ENCODE measurements at regions not wholly inside any gene's neighbourhood (a gene's known extent, or its start where the extent isn't known, plus 50 kb on each side); places are given as distances from the start of the nearest gene placed in this dataset.

DNA sequence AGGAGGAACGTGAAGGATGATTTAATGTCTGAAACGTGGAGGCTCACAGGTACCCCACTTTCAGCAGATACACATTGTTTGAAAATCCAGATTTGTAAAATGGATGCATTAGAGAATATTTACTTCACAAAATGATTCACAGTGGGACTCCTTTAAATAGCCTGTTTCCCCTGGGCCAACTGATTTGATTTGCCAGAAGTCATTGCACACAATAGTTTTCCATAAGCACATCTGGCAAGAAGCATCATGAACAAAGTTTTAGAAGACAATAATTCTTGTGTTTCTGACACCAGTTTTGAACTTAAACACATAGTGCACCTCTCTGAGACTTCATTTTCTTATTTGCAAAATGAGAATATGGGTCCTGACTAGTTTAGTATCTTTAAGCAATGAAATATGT is 451.4 kb upstream of the SLC14A2 start:
- Mint-ChIP-seq H3K9me3 (peaks cover 2% of the 10 kb centered on the region), H3K4me1 (no peaks in the 10 kb centered on the region), H3K27ac (no peak overlapping the region), H3K36me3 (no peaks in the 10 kb centered on the region), H3K4me3 (no peak overlapping the region), H3K27me3 (no peaks in the 10 kb centered on the region)
- ATAC-seq (ENCODE audit: low read depth) (no peak), DNase-seq (no peak)
- POLR2A ChIA-PET = no interaction called here

DNA sequence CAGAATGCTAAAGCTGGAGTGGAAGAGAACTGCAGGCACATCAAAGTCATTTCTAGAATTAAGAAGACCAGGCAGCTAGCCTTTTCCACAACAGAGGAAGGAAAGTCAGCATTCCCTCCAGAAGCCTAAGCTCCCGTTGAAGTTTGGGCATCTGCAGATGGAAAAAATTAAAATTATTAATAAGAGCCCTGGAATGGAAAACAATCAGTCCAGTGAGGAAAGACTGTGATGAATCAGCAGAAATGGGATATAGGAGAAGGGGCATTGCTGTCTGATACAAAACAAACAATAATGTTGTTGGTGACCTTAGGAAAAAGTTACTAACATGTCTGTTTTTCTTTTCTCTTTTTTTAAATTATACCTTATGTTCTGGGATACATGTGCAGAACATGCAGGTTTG is 450.7 kb upstream of the SLC14A2 start:
- ATAC-seq (ENCODE audit: low read depth) (no peak), DNase-seq (no peak)
- no peak overlapping the region for H3K4me3 Mint-ChIP-seq
- H3K27me3 Mint-ChIP-seq = peaks cover 1% of the 10 kb centered on the region
- no peaks in the 10 kb centered on the region for H3K36me3 Mint-ChIP-seq
- no peak overlapping the region for H3K27ac Mint-ChIP-seq
- POLR2A ChIA-PET = no interaction called here
- no peaks in the 10 kb centered on the region for H3K4me1 Mint-ChIP-seq
- no peaks in the 10 kb centered on the region for H3K9me3 Mint-ChIP-seq

DNA sequence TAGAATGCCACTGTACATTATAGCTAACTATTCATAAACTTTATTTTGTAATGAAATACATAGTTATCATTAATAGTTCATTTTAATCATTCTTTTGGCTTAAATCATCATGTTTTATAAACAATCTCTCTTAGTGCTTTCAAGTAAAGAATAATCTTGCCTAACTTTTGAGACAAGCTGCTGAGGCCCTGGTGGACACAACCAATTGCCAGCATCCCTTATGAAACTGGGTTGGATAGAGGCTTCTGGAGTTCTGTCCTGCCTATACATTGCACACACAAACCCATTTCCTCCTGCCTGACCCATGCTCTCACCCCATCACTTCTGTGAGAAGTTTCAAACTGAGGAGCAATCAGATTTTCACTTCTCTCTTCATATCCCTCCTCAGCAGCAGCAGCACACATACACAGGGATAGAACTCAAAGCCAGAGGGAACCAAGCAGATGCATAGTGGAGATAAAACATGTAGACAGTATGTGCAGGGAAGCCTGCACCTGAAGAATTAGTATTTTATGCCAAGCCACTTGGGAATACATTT is 450.0 kb upstream of the SLC14A2 start:
- no peaks in the 10 kb centered on the region for H3K36me3 Mint-ChIP-seq
- no peak overlapping the region for H3K27ac Mint-ChIP-seq
- POLR2A ChIA-PET = no interaction called here
- no peaks in the 10 kb centered on the region for H3K9me3 Mint-ChIP-seq
- peaks cover 6% of the 10 kb centered on the region for H3K27me3 Mint-ChIP-seq
- DNase-seq (no peak), ATAC-seq (ENCODE audit: low read depth) (no peak)
- no peak overlapping the region for H3K4me3 Mint-ChIP-seq
- H3K4me1 Mint-ChIP-seq = no peaks in the 10 kb centered on the region

DNA sequence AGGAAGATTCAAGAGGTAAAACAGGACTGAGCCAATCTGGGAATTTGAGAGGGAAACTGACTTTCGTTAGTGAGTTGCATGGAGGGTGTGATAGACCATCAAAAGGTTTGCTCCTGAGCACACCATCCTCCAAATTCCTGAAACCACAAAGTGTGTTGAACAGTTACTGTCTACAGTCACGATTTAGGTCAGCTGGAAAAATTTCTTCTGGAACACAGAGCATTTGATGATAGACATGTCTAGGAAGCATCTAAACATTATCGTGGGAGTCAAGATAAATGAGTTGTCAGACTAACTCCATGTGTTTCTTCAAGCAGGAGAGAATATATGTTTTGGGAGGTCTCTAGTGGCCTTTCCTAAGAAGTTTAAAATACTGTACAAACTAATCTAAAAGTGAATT is 449.4 kb upstream of the SLC14A2 start:
- no peak for DNase-seq
- no peaks in the 10 kb centered on the region for H3K4me1 Mint-ChIP-seq
- ATAC-seq (ENCODE audit: low read depth) = no peak
- peaks cover 6% of the 10 kb centered on the region for H3K27me3 Mint-ChIP-seq
- H3K9me3 Mint-ChIP-seq = no peaks in the 10 kb centered on the region
- no peaks in the 10 kb centered on the region for H3K36me3 Mint-ChIP-seq
- no peak overlapping the region for H3K27ac Mint-ChIP-seq
- POLR2A ChIA-PET = no interaction called here
- H3K4me3 Mint-ChIP-seq = no peak overlapping the region

DNA sequence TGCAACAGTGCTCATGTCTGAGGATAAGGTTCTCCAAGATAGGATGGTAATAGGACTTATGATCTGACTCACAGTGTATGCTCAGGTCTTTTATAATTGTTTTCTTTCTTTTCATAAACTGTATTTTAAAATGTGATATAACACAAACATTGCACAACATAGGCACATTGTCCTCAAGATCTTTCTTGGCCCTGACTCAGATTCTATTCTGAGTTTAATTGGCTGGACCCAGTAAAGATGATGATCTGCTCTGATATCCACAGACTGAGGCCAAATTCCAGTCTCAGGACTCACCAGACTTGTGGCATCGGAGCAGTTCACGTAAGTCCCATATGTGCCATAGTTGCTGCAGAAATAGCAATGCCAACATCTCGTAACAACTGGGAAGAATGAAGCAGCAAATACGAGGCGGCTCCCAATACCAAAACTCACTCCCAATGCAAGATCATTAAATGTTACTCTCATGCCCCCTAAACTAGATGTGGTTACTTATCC is 448.9 kb upstream of the SLC14A2 start:
- DNase-seq (no peak), ATAC-seq (ENCODE audit: low read depth) (no peak)
- POLR2A ChIA-PET = no interaction called here
- Mint-ChIP-seq H3K27ac (no peak overlapping the region), H3K36me3 (no peaks in the 10 kb centered on the region), H3K9me3 (no peaks in the 10 kb centered on the region), H3K4me3 (no peak overlapping the region), H3K4me1 (no peaks in the 10 kb centered on the region), H3K27me3 (peaks cover 6% of the 10 kb centered on the region)

DNA sequence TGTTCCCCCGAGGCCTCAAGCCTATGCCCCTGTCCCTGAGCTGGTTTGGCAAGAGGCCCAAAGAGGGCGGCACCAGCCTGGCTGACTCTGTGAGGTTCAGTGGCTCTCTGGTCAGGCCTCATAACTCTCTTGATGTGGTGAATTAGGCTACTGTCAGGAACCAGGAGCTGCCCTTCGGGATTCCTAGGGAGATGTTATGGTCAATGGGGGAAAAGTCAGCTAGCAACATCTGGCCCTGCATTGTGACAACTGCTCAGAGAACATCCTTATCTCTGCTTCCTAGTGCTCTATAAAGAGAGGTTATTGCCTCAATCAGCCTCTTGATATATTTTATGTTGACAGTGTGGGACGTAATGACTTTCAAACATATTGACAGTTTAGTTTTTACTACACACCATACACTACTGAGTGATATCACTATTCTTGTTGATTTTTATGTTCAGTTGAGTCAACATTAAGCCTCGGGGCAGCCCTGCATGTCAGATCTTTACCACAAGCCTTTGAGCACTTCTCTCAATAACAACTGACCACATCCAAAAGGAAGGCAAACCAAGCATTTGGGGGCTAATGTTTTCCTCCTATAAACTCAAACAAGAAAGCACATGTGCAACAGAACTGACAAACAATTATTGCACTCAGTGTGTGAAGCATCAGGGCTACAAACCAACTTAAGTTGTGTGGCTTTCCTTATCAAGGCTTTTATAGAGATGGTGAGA is 448.3 kb upstream of the SLC14A2 start:
- no peaks in the 10 kb centered on the region for H3K9me3 Mint-ChIP-seq
- H3K4me1 Mint-ChIP-seq = no peaks in the 10 kb centered on the region
- H3K36me3 Mint-ChIP-seq = no peaks in the 10 kb centered on the region
- ATAC-seq (ENCODE audit: low read depth) (no peak), DNase-seq (no peak)
- peaks cover 6% of the 10 kb centered on the region for H3K27me3 Mint-ChIP-seq
- no peak overlapping the region for H3K4me3 Mint-ChIP-seq
- POLR2A ChIA-PET = no interaction called here
- H3K27ac Mint-ChIP-seq = no peak overlapping the region

DNA sequence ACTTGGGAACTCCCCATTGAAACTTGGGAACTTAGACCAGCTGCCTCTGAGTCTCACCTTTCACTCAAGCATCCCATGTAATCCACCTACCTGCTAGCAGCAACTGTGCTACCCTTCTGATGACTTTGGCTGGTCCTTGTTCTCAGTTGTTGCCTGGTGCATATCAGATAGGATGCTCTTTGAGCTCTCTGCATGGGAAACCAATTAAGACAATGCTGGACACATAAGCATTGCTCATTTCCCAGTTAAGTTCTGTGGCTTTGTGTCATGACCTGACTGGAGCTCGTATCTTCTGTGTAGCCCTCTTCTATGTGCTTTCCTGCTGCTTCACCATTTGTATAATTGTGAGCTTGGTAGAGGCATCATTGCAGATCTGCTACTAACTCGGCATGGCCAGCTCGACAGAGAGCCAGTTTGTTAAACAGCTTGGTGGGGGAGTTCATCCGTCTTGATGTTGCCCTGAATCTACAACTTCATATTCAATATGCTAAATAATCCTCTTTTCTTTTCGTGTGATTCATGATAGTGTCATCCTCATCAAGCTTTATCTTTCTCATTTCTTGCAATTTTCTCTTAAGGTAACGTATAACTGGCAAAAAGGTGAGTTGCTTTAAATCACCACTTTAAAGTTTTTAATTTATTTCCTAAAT is 447.5 kb upstream of the SLC14A2 start:
- no peaks in the 10 kb centered on the region for H3K4me1 Mint-ChIP-seq
- no peak overlapping the region for H3K4me3 Mint-ChIP-seq
- no peaks in the 10 kb centered on the region for H3K36me3 Mint-ChIP-seq
- no peak overlapping the region for H3K27ac Mint-ChIP-seq
- peaks cover 6% of the 10 kb centered on the region for H3K27me3 Mint-ChIP-seq
- POLR2A ChIA-PET = no interaction called here
- ATAC-seq (ENCODE audit: low read depth) (no peak), DNase-seq (no peak)
- no peaks in the 10 kb centered on the region for H3K9me3 Mint-ChIP-seq

DNA sequence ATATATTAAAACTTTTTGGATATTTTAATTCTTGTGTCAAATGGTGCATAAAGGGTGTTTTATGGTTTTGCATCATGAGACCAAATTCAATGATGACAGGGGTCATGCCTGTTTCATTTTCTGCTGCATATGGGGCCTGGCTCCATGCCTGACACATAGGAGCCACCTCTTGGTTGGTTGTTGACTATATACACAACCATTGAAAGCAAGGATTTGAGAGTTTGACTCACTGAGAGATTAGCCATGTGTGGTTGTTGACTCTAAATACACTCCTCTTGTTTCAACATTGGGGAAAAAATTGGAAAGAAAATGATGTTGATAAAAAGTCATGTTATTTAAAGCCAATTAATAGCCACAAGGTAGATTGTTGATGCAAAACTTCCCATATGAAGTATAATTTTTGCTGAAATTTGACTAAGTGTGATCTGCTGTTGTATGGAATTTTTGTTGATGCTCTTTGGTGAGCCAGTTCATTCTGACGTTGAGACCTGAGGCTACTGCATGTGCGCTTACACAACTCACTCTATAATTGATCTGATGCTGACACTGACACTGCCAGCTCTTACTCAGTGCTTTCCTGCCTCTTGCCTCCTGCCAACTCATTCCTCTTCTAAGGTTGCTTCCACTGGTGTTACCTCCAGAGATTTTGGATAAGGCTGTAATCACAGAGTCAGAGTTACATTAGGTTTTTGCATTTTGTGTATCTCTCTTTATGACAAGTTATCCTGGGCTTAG is 446.2 kb upstream of the SLC14A2 start:
- POLR2A ChIA-PET = no interaction called here
- H3K9me3 Mint-ChIP-seq = no peaks in the 10 kb centered on the region
- no peak overlapping the region for H3K4me3 Mint-ChIP-seq
- no peaks in the 10 kb centered on the region for H3K36me3 Mint-ChIP-seq
- peaks cover 6% of the 10 kb centered on the region for H3K27me3 Mint-ChIP-seq
- DNase-seq = no peak
- H3K4me1 Mint-ChIP-seq = peaks cover 1% of the 10 kb centered on the region
- ATAC-seq (ENCODE audit: low read depth) = no peak
- no peak overlapping the region for H3K27ac Mint-ChIP-seq

DNA sequence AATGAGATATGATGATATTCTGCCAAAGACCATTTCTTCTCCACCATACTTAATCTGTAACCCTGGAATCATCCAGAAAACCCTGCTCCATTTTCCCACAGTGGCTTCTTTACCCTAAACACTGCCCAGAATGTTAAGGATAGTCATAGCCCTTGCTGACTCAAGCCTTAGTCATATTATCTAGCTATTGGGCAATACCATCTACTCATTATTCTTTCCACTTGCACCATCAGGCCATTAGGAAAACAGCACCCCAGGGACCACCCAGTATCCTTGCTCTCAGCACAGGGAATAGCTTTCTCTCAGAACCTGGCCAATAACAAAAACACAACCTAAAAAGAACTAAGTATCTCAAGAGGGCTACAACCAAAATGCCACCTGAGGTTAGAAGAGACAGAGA is 445.7 kb upstream of the SLC14A2 start:
- ATAC-seq (ENCODE audit: low read depth) = no peak
- peaks cover 6% of the 10 kb centered on the region for H3K27me3 Mint-ChIP-seq
- H3K4me3 Mint-ChIP-seq = no peak overlapping the region
- H3K4me1 Mint-ChIP-seq = peaks cover 1% of the 10 kb centered on the region
- POLR2A ChIA-PET = no interaction called here
- H3K36me3 Mint-ChIP-seq = no peaks in the 10 kb centered on the region
- no peak overlapping the region for H3K27ac Mint-ChIP-seq
- no peak for DNase-seq
- H3K9me3 Mint-ChIP-seq = no peaks in the 10 kb centered on the region

DNA sequence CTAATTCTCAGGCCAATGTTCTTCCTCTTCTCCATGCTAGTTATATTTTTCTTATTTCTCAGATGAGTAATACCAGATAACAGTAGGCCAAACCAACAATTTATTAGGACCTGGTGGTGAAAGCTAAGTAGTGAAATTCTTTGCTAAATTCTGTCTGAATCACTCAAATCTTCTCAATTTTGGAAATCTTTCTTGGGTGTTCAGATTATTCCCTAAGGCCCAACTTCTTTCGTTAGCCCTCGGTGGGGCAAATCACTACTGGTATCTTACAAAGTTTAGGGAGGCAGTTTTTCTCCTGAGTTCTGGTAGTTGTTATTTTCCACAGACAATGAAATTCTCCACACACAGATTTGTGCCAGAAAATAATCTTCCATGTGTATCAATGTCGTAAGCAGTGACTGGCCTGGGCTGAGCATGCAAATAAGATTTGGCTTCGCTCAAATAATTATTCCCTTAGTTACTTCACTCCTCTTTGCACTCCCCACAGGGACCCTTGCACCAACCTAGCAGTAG is 443.5 kb upstream of the SLC14A2 start:
- peaks cover 8% of the 10 kb centered on the region for H3K27me3 Mint-ChIP-seq
- H3K27ac Mint-ChIP-seq = no peak overlapping the region
- no peaks in the 10 kb centered on the region for H3K36me3 Mint-ChIP-seq
- no peaks in the 10 kb centered on the region for H3K9me3 Mint-ChIP-seq
- DNase-seq = no peak
- no peak for ATAC-seq (ENCODE audit: low read depth)
- H3K4me3 Mint-ChIP-seq = no peak overlapping the region
- peaks cover 1% of the 10 kb centered on the region for H3K4me1 Mint-ChIP-seq
- POLR2A ChIA-PET = no interaction called here

DNA sequence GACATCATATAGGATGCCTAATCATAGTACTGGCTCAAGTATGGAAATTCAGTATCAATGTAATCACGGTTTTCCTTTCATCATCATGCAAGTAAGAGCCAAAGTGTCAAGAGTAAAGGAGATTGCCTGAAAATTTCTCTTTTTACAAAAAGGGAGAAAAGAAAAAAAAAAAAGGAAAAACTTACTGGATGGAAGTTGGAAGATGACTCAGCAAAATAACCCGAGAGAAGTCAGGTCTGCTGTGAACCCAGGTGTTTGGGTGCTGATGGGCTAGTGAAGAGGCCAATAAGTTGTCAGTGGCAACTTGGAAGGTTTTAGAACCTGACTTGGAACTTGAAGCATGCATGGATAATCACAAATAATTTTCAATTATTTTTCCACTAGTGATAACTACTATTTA is 441.9 kb upstream of the SLC14A2 start:
- no peak overlapping the region for H3K27ac Mint-ChIP-seq
- peaks cover 11% of the 10 kb centered on the region for H3K27me3 Mint-ChIP-seq
- H3K4me1 Mint-ChIP-seq = peaks cover 1% of the 10 kb centered on the region
- POLR2A ChIA-PET = no interaction called here
- no peak overlapping the region for H3K4me3 Mint-ChIP-seq
- no peak for ATAC-seq (ENCODE audit: low read depth)
- no peaks in the 10 kb centered on the region for H3K36me3 Mint-ChIP-seq
- no peak for DNase-seq
- H3K9me3 Mint-ChIP-seq = no peaks in the 10 kb centered on the region

DNA sequence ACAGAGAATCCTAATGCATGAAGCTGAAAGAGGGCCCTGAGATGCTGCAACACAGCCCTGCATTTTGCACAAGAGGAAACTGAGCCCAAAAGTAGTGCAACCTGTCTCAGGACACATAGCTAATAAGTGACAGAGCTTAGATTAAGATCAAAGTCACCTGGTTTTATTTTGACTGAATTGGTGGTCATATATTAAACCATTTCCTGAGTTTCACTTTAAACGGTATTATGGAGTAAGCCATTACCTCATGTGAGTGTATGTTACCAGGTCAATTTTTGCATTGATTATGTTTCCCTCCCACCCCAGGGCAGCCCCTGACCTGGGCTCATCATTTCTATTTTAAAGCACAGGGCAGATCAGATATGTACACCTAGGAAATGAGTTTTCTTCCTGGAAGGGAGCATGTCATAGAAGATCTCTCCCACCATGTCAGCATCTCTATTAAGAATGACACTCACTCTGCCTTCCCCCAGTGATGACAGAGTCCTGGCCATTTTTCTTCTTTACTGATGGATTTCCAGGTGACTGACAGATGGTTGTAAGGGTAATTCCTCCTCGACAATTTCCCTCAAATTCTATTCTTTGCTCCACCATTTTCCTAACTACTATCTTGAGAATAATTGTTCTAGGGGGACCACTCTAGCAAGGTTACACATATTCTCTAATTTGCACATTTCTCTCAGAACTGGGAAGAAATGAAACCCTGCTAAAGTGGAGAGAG is 441.3 kb upstream of the SLC14A2 start:
- H3K4me1 Mint-ChIP-seq = peaks cover 1% of the 10 kb centered on the region
- H3K9me3 Mint-ChIP-seq = no peaks in the 10 kb centered on the region
- DNase-seq (no peak), ATAC-seq (ENCODE audit: low read depth) (no peak)
- H3K4me3 Mint-ChIP-seq = no peak overlapping the region
- H3K27ac Mint-ChIP-seq = no peak overlapping the region
- POLR2A ChIA-PET = no interaction called here
- H3K27me3 Mint-ChIP-seq = peaks cover 11% of the 10 kb centered on the region
- no peaks in the 10 kb centered on the region for H3K36me3 Mint-ChIP-seq

DNA sequence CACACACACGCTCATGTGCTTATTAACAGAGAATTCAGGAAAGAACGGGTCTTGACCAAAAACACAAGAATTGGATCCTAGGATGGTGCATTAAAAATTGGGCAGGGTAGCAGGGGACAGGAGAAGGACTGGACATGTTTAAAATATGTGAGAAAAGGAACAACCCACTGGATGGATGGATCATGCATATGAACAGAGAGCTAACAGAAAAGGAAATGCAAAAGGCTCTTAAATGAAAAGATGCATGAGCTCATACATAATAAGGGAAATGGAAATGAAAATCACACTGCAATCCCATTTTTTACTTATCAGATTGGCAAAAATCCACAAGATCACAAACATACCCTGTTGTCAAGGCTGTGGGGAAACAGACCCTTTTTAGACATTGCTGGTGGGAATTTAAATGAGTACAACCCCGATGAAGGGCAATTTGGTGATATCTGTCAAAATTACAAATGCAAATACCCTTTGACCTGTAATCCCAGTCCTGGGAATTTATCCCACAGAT is 440.6 kb upstream of the SLC14A2 start:
- Mint-ChIP-seq H3K36me3 (no peaks in the 10 kb centered on the region), H3K4me1 (peaks cover 1% of the 10 kb centered on the region), H3K27ac (no peak overlapping the region), H3K4me3 (no peak overlapping the region), H3K27me3 (peaks cover 11% of the 10 kb centered on the region), H3K9me3 (no peaks in the 10 kb centered on the region)
- DNase-seq (no peak), ATAC-seq (ENCODE audit: low read depth) (no peak)
- POLR2A ChIA-PET = no interaction called here
